ENCODE measurements at regions not wholly inside any gene's neighbourhood (a gene's known extent, or its start where the extent isn't known, plus 50 kb on each side); places are given as distances from the start of the nearest gene placed in this dataset.
"Not testable (repeated sequence)": the region's sequence is repeated elsewhere in the genome, so short reads cannot be mapped to it uniquely, and the experiment has no call there.

GRCh38 chr19:20482721-20483120, 82.9 kb downstream of the ZNF737 start:
- peak; percentile 10 for DNase-seq

DNA sequence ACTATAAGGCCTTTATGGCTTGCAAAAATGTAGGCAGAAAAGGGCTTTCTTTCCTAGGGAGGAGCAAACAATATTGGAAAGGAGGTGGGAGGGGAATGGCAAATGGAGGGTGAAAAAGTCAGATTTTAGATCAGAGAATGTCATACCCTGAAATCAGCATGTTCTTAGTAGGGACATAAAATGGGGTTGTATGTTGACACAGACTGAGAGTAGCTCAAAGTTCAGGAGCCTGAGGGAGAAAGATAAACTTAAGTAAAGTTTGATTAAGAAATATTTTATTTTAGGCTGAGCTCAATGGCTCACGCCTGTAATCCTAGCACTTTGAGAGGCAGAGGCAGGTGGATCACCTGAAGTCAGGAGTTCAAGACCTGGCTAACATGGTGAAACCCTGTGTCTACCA, 83.8 kb downstream of the ZNF737 start:
- DNase-seq: no peak

DNA sequence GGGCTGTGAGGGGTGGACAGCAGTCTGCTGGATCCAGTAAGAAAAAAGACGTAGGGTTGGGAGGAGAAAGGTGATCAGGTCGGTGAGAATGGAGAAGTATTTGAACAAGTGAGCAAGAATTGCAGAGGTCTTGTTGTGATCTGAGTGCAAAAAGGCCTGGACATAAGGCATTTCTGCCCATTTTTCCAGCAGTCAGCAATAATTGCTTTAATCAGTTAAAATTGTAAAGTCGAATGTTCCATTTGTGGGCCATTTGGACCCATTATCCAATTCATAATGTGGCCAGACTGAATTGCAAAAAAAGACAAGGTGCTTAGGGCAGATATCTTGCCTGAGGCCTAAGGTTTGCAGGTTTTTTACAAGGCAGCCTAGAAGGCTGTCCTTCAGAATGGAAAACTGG, 86.1 kb downstream of the ZNF737 start:
- no peak for DNase-seq

GRCh38 chr19:20478936-20479335, 86.6 kb downstream of the ZNF737 start:
- DNase-seq: no peak

DNA sequence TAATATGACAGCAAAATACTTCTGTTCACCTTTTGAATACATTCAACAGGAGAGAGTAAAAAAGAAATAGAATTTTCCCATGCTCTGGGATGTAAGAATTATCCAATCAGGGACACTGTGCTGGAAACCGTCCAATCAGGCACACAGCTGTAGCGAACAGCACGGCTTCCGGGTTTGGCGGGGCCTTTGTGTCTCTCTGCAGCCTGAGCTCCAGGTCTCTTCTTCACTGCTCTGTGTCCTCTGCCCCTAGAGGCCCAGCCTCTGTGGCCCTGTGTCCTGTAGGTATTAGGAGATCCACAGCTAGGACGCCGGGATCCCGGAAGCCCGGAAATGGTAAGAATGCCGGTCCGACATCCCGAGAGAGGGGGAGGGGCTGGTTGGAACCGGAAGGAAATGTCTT, 92.7 kb downstream of the ZNF737 start:
- DNase-seq: no peak

GRCh38 chr19:20471431-20471830, 94.2 kb downstream of the ZNF737 start:
- DNase-seq: no peak

DNA sequence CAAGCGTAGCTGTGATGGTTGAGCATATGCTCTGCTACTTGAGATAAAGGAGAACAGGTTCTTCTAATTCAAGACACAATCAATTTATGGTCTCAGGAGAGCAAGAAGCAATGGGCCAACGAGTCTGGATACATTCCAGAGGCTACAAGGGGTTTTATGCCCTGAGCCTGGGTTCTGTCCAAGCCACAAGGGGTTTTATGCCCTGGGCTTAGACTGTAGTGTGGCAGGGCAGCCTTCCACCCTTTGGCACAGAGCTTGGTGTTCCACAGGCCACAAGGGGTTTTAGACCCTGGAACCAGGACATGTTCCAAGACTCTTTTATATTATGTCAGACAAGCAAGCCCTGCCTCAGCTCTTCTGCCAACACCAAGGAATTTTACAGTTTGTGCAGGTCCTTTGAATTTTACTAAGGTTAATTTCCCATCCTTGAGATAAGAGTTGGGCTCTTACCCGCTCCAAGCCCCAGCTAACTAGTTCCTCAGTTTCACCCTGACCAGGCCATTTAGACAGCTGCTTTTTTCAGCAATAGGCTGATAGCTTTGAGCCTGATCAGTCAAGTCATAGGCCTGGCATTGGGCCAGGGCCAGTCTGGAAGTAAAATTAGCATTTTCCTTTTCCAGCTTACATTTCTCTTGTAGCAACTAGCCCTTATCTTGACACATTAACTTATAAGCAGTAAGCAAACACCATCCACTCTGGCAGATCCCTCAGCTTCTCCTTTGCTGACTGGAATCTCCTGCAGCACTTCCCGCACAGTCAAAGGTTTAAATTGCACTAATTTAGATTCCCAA, 95.0 kb downstream of the ZNF737 start:
- no peak for DNase-seq

DNA sequence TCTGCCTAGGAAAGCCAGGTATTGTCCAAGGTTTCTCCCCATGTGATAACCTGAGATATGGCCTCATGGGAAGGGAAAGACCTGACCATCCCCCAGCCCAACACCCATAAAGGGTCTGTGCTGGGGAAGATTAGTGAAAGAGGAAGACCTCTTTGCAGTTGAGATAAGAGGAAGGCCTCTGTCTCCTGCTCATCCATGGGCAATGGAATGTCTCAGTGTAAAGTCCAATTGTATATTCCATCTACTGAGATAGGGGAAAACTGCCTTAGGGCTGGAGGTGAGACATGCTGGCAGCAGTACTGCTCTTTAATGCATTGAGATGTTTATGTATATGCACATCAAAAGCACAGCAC, 99.0 kb downstream of the ZNF737 start:
- not testable (repeated sequence) for DNase-seq

- DNase-seq: not testable (repeated sequence)
Measured at GRCh38 chr19:20465922-20466637, 99.5 kb downstream of the ZNF737 start.

DNA sequence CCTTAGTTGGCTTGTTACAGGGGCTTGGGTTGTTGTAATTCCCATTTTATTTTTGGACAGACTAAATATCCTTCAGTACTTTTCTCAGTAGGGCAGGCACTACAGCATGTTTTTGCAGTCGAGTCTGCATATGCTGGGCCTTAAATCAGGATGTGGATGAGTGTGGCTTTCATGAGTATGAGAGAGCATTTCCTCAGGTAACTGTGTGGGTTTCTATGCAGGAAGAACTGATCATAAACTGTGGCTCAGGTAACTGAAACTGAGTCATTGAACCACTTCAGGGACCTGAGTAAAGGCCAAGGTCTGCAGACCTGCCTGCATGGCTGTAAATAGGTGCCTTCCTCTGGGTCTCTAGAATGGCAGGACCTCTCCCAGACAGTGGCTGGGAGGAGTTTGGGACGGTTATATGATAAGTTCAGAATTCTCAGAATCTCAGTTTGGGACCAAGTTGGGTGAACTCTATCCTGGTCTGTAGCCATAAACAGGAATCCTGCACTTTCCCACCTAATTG, 112.1 kb downstream of the ZNF737 start:
- peak; percentile 1 for DNase-seq

DNA sequence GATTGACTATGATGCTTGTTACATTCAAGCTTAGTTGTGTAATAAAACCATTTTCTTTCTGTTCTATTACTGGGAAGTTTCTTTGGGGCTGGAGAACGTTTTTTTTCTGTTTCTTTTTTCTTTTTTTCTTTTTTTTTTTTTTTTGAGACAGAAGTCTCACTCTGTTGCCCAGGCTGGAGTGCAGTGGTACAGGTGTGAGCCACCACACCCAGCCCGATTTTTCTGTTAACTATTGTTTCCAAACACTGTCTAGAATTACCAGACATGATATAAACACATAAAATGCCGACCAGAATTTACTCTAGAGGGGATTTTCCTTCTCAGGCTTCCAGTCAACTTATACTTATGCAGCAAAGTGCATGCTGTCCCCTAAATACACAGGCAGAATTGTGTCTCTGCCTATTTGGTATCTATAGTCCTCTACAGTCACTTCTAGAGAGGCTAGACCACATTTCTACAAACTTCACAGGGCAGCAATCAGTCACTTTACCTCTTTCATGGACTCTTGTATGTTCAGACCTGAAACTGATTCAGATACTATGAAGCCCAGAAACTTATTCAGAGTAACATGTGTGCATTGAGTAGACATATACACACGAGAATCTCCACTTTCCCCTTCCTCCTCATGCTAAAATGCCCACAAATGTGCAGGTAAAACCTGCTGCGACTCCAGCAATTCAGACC, 121.2 kb downstream of the ZNF737 start:
- DNase-seq: no peak

GRCh38 chr19:20432266-20432842, 133.2 kb downstream of the ZNF737 start:
- DNase-seq: not testable (repeated sequence)

DNA sequence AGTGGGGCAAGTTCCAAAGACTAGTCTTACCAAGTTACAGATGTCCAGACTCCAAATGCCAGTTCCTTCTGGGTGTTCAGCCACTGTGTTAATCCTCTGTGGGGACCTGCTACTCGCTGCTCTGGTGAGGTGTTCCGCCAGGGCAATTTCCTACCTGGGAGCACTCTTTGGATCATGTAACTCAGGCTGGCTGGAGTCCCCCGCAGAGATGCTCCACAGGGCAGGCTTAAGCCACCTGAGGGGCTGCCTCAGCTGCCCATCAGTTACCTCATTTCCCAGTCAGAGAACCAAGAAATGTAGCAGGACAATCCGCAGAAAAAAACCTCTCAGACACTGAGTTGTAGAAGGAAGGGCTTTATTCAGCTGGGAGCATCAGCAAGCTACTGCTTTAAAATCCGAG, 133.8 kb downstream of the ZNF737 start:
- no peak for DNase-seq

- peak; percentile 42 for DNase-seq
Measured at GRCh38 chr19:20423381-20424197, 142.0 kb downstream of the ZNF737 start.

DNA sequence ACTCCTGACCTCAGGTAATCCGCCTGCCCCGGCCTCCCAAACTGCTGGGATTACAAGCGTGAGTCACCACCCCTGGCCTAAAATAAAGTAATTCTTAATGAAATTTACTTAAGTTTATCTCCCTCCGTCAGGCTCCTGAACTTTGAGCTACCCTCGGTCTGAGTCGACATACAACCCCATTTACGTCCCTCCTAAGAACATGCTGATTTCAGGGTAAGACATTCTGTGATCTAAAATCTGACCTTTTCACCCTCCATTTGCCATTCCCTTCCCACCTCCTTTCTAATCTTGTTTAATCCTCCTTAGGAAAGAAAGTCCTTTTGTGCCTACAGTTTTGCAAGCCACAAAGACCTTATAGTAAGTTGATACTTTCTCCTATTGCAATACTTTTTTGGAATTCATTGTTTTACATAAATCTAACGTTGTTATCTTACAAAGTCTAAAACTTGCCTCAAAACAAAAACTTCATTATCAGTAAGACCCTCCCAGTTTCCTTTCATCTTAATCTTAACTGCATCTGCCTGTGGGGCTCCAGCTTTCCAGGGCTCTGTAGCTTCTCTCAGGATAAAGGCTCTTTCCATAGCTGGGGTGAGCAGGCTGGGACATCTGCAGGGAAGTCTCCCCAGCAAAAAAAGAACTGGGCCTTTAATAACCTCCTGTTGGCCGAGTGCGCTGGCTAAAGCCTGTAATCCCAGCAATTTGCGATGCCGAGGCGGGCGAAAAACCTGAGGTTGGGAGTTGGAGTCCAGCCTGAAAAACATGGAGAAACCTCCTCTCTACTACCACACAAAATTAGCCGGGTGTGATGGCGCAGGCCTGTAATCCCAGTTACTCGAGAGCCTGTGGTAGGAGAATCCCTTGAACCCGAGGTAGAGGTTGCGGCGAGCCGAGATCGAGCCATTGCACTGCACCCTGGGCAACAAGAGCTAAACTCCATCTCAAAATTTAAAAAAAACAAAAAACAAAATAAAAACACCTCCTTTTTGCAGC, 143.1 kb downstream of the ZNF737 start:
- no peak for DNase-seq

GRCh38 chr19:20416661-20417060, 148.9 kb downstream of the ZNF737 start:
- DNase-seq: no peak

DNA sequence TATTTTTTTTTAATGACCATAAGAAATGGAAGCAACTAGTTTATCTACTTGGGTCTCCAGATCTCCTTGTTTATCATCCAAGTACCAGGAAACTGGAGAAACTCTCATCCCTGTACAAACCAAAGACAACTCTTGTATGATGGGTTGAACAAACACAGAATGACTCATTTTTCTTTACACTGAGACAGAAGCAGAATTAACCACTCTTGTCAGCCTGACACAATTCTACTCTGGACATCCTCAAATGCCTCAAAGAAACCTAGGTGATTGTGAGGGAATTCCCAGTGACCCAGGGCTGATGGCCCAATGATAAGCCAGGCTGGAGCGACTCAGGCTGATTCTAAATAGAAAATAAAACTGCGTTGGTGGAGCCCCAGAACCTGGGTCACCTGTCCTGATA, 151.5 kb downstream of the ZNF737 start:
- no peak for DNase-seq

DNA sequence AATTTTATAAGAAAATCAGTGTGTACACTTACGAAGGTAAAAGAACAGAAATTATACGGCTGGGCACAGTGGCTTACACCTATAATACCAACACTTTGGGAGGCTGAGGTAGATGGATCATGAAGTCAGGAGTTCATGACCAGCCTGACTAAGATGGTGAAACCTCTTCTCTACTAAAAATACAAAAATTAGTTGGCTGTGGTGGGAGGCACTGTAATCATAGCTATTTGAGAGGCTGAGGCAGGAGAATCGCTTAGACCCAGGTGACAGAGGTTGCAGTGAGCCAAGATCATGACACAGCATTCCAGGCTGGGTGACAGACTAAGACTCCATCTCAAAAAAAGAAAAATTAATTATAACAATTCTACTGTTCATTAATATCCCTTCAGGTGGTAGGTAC, 151.9 kb downstream of the ZNF737 start:
- no peak for DNase-seq

DNA sequence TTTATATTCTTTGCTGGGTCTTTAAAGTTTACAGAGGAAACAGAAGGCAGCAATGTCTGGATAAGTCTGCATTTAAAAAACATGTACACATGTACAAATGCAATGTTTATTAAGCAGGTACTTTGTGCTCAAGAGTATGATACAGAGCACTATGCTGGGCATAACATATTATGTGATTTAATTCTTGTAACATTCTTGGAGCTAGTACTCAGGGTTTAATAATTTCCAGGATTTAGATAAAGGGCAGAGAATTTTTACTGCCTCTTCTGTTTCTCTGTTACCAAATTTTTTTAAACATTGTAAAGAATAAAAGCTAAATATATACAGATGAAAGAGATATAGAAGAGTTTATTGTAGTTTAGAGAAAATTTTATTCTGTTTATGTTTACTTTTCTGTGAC, 152.7 kb downstream of the ZNF737 start:
- no peak for DNase-seq

GRCh38 chr19:20397292-20397691, 168.3 kb downstream of the ZNF737 start:
- no peak for DNase-seq

DNA sequence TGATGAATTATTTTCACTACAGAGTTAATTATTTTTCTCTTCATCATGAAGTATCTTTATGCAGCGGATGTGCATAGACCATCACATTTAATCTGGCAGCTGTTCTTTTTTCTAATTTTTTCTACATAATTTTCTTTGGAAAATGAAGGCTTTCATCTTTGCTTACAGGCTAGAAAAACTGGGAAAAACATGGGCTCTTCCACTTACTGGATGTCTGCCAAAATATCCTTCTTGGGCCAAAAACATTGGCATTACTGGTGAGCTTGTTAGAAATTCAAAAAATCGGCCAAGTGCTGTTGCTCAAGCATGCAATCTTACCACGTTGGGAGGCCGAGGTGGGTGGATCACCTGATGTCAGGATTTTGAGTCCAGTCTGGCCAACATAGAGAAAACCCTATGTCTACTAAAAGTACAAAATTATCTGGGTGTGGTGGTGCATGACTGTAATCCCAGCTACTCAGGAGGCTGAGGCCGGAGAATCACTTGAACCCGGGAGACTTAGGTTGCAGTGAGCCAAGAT, 176.8 kb downstream of the ZNF737 start:
- no peak for DNase-seq
